Smooth muscle cell (in vitro differentiated cells): ENCODE measurements at regions not wholly inside any gene's neighbourhood (a gene's known extent, or its start where the extent isn't known, plus 50 kb on each side); places are given as distances from the start of the nearest gene placed in this dataset.

Source experiments
- DNase-seq: peaks from one replicate; lab custom pipeline; 2025; ENCODE audit not compliant: unreplicated experiment; lab: John Stamatoyannopoulos, UW
- H2AFZ ChIP-seq: fragments of 200-600 bp; sonication (generic); 2 replicates; pipeline ENCODE4 v1.6.0; 2016; ENCODE audit warnings: antibody characterized with exemption, low read depth, mild to moderate bottlenecking
- H3F3A ChIP-seq: fragments of 200-600 bp; sonication (generic); 2 replicates; pipeline ENCODE4 v1.6.0; 2017; ENCODE audit warnings: antibody characterized with exemption, low read depth
- H3K27ac ChIP-seq: fragments of 200-600 bp; sonication (generic); 2 replicates; pipeline ENCODE4 v1.5.1; 2016; ENCODE audit warnings: low read depth, mild to moderate bottlenecking
- H3K27me3 ChIP-seq: fragments of 200-600 bp; sonication (generic); 2 replicates; pipeline ENCODE4 v1.6.1; 2016; ENCODE audit warnings: low read depth, mild to moderate bottlenecking
- H3K36me3 ChIP-seq: fragments of 200-600 bp; sonication (generic); 2 replicates; pipeline ENCODE4 v1.5.1; 2016; ENCODE audit warnings: low read depth
- H3K4me1 ChIP-seq: fragments of 200-600 bp; sonication (generic); 2 replicates; pipeline ENCODE4 v1.5.1; 2016; ENCODE audit warnings: low read depth
- H3K4me2 ChIP-seq: fragments of 200-600 bp; sonication (generic); 2 replicates; pipeline ENCODE4 v1.6.0; 2016; ENCODE audit warnings: mild to moderate bottlenecking
- H3K4me3 ChIP-seq: fragments of 200-600 bp; sonication (generic); 2 replicates; pipeline ENCODE4 v1.5.1; 2016; ENCODE audit warnings: mild to moderate bottlenecking
- H3K79me2 ChIP-seq: fragments of 200-600 bp; sonication (generic); 2 replicates; pipeline ENCODE4 v1.6.0; 2016; ENCODE audit warnings: low read depth, mild to moderate bottlenecking
- H3K9ac ChIP-seq: fragments of 200-600 bp; sonication (generic); 2 replicates; pipeline ENCODE4 v1.6.0; 2016; ENCODE audit warnings: low read depth
- H3K9me3 ChIP-seq: fragments of 200-600 bp; sonication (generic); replicated peaks from 2 replicates; pipeline ENCODE4 v1.5.1; 2016; ENCODE audit warnings: low read depth
- H4K20me1 ChIP-seq: fragments of 200-600 bp; sonication (generic); 2 replicates; pipeline ENCODE4 v1.6.0; 2016; ENCODE audit warnings: low read depth
- WGBS: methylation state at CpG from one replicate; pipeline ENCODE4 v1.1.7; 2016; ENCODE audit warnings: low lambda C conversion rate; 5-methylcytosine and 5-hydroxymethylcytosine counted together
- TF ChIP-seq, protein P1 (sequence below): fragments of 200-600 bp; sonication (generic); IDR thresholded peaks from 2 replicates; pipeline ENCODE4 v1.5.1; 2017; ENCODE audit warnings: borderline replicate concordance, mild to moderate bottlenecking, antibody characterized with exemption; ENCODE audit not compliant: insufficient read depth, poor library complexity, severe bottlenecking

DNA sequence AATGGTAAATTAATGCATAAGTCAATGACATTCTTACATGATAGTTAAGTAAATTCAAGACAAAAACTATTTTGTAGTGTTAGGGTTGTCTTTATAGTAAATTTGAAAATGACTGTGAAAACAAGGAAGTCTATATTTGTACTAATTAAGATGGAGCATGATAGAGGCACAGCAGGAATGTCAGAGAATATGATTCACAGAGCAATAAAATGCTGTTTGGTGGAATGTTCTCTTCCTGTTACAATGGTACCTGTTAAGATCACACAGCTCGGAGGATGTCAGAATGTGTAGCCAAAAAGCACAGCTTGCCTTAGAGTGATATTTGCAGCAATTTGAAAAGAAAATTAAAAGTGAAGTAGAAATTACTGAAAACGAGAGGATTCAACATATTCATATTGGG, 2339.7 kb upstream of the RAG2 start:
- no peak overlapping the region for H3K4me3 ChIP-seq
- H4K20me1 ChIP-seq = no peaks in the 10 kb centered on the region
- H3K9ac ChIP-seq = no peak overlapping the region
- TF ChIP-seq, protein P1, sequence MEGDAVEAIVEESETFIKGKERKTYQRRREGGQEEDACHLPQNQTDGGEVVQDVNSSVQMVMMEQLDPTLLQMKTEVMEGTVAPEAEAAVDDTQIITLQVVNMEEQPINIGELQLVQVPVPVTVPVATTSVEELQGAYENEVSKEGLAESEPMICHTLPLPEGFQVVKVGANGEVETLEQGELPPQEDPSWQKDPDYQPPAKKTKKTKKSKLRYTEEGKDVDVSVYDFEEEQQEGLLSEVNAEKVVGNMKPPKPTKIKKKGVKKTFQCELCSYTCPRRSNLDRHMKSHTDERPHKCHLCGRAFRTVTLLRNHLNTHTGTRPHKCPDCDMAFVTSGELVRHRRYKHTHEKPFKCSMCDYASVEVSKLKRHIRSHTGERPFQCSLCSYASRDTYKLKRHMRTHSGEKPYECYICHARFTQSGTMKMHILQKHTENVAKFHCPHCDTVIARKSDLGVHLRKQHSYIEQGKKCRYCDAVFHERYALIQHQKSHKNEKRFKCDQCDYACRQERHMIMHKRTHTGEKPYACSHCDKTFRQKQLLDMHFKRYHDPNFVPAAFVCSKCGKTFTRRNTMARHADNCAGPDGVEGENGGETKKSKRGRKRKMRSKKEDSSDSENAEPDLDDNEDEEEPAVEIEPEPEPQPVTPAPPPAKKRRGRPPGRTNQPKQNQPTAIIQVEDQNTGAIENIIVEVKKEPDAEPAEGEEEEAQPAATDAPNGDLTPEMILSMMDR = no peak
- no peaks in the 10 kb centered on the region for H3K36me3 ChIP-seq
- H3K9me3 ChIP-seq = no peaks in the 10 kb centered on the region
- H3F3A ChIP-seq = no peaks in the 10 kb centered on the region
- DNase-seq = no peak
- H3K27me3 ChIP-seq = no peaks in the 10 kb centered on the region
- H2AFZ ChIP-seq = no peak overlapping the region
- no peak overlapping the region for H3K27ac ChIP-seq
- H3K4me1 ChIP-seq = no peaks in the 10 kb centered on the region
- 69% methylated on average over 2 of the region's 2 CpGs for WGBS
- H3K79me2 ChIP-seq = no peaks in the 10 kb centered on the region
- no peak overlapping the region for H3K4me2 ChIP-seq

DNA sequence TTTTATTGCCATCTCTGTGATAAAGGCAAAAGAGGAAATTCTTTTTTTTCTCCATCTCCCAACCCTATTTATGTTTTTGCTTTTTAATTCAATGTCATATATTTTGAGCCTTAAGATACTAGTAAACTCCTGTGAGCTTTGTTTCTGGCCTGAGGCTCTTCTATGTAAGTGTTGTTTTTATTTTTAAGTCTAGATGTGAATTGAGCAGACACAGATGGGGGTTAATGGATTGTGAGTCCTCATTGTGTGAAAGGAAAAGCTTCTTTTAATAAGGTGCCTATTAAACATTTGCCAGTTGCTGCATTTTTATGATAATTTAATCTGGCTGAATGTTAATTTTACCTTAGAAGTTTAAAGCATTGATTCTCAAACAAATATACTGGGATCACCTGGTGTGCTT, 2337.9 kb upstream of the RAG2 start:
- no peaks in the 10 kb centered on the region for H3K27me3 ChIP-seq
- H3K27ac ChIP-seq = no peak overlapping the region
- no peak overlapping the region for H3K4me2 ChIP-seq
- TF ChIP-seq, protein P1 = no peak
- no peak overlapping the region for H2AFZ ChIP-seq
- H3K4me3 ChIP-seq = no peak overlapping the region
- H3K9ac ChIP-seq = no peak overlapping the region
- no peaks in the 10 kb centered on the region for H3K9me3 ChIP-seq
- no peaks in the 10 kb centered on the region for H3K79me2 ChIP-seq
- no peaks in the 10 kb centered on the region for H3F3A ChIP-seq
- no peaks in the 10 kb centered on the region for H3K4me1 ChIP-seq
- H4K20me1 ChIP-seq = no peaks in the 10 kb centered on the region
- no peak for DNase-seq
- no peaks in the 10 kb centered on the region for H3K36me3 ChIP-seq

DNA sequence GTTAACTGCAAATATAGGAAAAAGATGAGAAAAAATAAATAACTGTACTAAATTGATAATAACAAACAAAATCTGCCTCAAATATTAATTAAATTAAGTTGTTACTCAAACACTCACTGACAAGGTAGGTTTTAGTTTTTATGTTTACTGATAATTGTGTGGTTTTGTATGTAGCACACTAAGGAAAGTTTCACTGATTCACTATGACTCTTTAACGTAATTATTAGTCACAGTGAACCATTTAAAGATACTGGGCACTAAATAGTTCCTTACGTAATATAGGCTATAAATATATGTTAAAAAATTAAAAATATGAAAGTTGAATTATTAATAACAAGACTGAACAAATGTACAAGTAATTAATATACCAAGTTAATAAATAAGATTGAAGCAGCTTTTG, 2330.0 kb upstream of the RAG2 start:
- no peaks in the 10 kb centered on the region for H3K36me3 ChIP-seq
- DNase-seq = no peak
- TF ChIP-seq, protein P1 = no peak
- no peak overlapping the region for H3K27ac ChIP-seq
- WGBS = 67% methylated on average over 2 of the region's 2 CpGs
- no peaks in the 10 kb centered on the region for H3K4me1 ChIP-seq
- no peak overlapping the region for H3K4me2 ChIP-seq
- H3K9ac ChIP-seq = no peak overlapping the region
- no peak overlapping the region for H2AFZ ChIP-seq
- no peaks in the 10 kb centered on the region for H3F3A ChIP-seq
- no peaks in the 10 kb centered on the region for H4K20me1 ChIP-seq
- no peaks in the 10 kb centered on the region for H3K79me2 ChIP-seq
- no peaks in the 10 kb centered on the region for H3K27me3 ChIP-seq
- no peak overlapping the region for H3K4me3 ChIP-seq
- no peaks in the 10 kb centered on the region for H3K9me3 ChIP-seq

DNA sequence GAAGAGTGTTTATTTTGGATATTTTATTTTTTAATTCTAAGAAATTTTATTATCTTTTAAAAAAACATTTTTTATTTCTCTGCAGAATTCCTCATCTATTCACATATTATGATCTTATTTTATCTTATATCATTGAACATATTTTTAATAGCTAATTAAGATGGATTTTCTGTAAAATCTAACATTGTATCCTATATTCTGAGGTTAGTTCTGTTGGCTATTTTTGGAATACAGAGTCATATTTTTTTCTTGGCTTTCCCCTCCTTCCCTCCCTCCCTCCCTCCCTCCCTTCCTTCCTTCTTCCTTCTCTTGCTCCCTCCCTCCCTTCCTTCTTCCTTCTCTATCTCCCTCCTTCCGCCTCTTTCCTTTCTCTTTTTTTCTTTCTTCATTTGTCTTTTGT, 2326.6 kb upstream of the RAG2 start:
- Histone ChIP-seq H2AFZ (no peak overlapping the region), H3K9me3 (no peaks in the 10 kb centered on the region), H3K4me1 (no peaks in the 10 kb centered on the region), H3K9ac (no peak overlapping the region), H3F3A (no peaks in the 10 kb centered on the region), H3K79me2 (no peaks in the 10 kb centered on the region), H3K27ac (no peak overlapping the region), H3K4me2 (no peak overlapping the region), H3K4me3 (no peak overlapping the region), H3K27me3 (no peaks in the 10 kb centered on the region), H4K20me1 (no peaks in the 10 kb centered on the region), H3K36me3 (no peaks in the 10 kb centered on the region)
- TF ChIP-seq, protein P1 = no peak
- DNase-seq = no peak
- WGBS = 71% methylated on average over 1 of the region's 1 CpG
